Suprapubic skin (tissue), 3 donors: ENCODE measurements at regions not wholly inside any gene's neighbourhood (a gene's known extent, or its start where the extent isn't known, plus 50 kb on each side); places are given as distances from the start of the nearest gene placed in this dataset.

ENCODE experiments used
- POLR2AphosphoS5 ChIP-seq, 3 donors: sonication (generic); formaldehyde crosslinking; IDR thresholded peaks; one replicate each; pipeline ENCODE4 v1.6.1; 2017; ENCODE audit warnings: antibody characterized with exemption in 3 of 3
- TF ChIP-seq, protein P1 (sequence below), 2 donors: fragments of 200-600 bp in 1 of 2; fragments of 450-650 bp in 1 of 2; sonication (generic) in 1 of 2; IDR thresholded peaks; one replicate each; pipeline ENCODE4 v1.5.1; 2016 to 2019; ENCODE audit warnings: antibody characterized with exemption in 2 of 2, mild to moderate bottlenecking in 1 of 2, moderate library complexity in 1 of 2

- TF ChIP-seq, protein P1, sequence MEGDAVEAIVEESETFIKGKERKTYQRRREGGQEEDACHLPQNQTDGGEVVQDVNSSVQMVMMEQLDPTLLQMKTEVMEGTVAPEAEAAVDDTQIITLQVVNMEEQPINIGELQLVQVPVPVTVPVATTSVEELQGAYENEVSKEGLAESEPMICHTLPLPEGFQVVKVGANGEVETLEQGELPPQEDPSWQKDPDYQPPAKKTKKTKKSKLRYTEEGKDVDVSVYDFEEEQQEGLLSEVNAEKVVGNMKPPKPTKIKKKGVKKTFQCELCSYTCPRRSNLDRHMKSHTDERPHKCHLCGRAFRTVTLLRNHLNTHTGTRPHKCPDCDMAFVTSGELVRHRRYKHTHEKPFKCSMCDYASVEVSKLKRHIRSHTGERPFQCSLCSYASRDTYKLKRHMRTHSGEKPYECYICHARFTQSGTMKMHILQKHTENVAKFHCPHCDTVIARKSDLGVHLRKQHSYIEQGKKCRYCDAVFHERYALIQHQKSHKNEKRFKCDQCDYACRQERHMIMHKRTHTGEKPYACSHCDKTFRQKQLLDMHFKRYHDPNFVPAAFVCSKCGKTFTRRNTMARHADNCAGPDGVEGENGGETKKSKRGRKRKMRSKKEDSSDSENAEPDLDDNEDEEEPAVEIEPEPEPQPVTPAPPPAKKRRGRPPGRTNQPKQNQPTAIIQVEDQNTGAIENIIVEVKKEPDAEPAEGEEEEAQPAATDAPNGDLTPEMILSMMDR (IDR thresholded peaks at IDR 0.05), result peak in 1 of 2 donors; percentile 29
- TF ChIP-seq POLR2AphosphoS5 (IDR thresholded peaks at IDR 0.05), result no peak
These were observed 1560.4 kb downstream of the OTOL1 start for GRCh38 chr3:163056874-163057497.
